ENCODE measurements at regions not wholly inside any gene's neighbourhood (a gene's known extent, or its start where the extent isn't known, plus 50 kb on each side); places are given as distances from the start of the nearest gene placed in this dataset.

- no peak for DNase-seq (ENCODE audit: low read depth in 4 of 4, low spot score in 1 of 4)
These were observed 299.9 kb upstream of the HABP2 start for GRCh38 chr10:113252650-113253618.

GRCh38 chr10:113259576-113260226, 293.2 kb upstream of the HABP2 start:
- no peak for DNase-seq (ENCODE audit: low read depth in 4 of 4, low spot score in 1 of 4)

- DNase-seq (ENCODE audit: low read depth in 4 of 4, low spot score in 1 of 4) = no peak
These were observed 291.7 kb upstream of the HABP2 start for GRCh38 chr10:113261161-113261560.

GRCh38 chr10:113261611-113262091, 291.2 kb upstream of the HABP2 start:
- DNase-seq (ENCODE audit: low read depth in 4 of 4, low spot score in 1 of 4) = no peak

GRCh38 chr10:113263056-113263455, 289.8 kb upstream of the HABP2 start:
- no peak for DNase-seq (ENCODE audit: low read depth in 4 of 4, low spot score in 1 of 4)

- DNase-seq (ENCODE audit: low read depth in 4 of 4, low spot score in 1 of 4) = no peak
These were observed 288.3 kb upstream of the HABP2 start for GRCh38 chr10:113264333-113265131.

GRCh38 chr10:113266147-113266546, 286.7 kb upstream of the HABP2 start:
- DNase-seq (ENCODE audit: low read depth in 4 of 4, low spot score in 1 of 4) = no peak

- DNase-seq (ENCODE audit: low read depth in 4 of 4, low spot score in 1 of 4) = no peak
These were observed 285.0 kb upstream of the HABP2 start for GRCh38 chr10:113267619-113268562.

GRCh38 chr10:113269333-113269732, 283.5 kb upstream of the HABP2 start:
- no peak for DNase-seq (ENCODE audit: low read depth in 4 of 4, low spot score in 1 of 4)

GRCh38 chr10:113272511-113272910, 280.3 kb upstream of the HABP2 start:
- DNase-seq (ENCODE audit: low read depth in 4 of 4, low spot score in 1 of 4) = no peak

- no peak for DNase-seq (ENCODE audit: low read depth in 4 of 4, low spot score in 1 of 4)
These were observed 279.4 kb upstream of the HABP2 start for GRCh38 chr10:113273181-113274163.

- no peak for DNase-seq (ENCODE audit: low read depth in 4 of 4, low spot score in 1 of 4)
These were observed 278.6 kb upstream of the HABP2 start for GRCh38 chr10:113274176-113274829.

GRCh38 chr10:113278221-113278620, 274.6 kb upstream of the HABP2 start:
- DNase-seq (ENCODE audit: low read depth in 4 of 4, low spot score in 1 of 4) = no peak

GRCh38 chr10:113278664-113279063, 274.2 kb upstream of the HABP2 start:
- DNase-seq (ENCODE audit: low read depth in 4 of 4, low spot score in 1 of 4) = no peak

- DNase-seq (ENCODE audit: low read depth in 4 of 4, low spot score in 1 of 4) = no peak
These were observed 273.6 kb upstream of the HABP2 start for GRCh38 chr10:113279262-113279661.

GRCh38 chr10:113282564-113282963, 270.3 kb upstream of the HABP2 start:
- no peak for DNase-seq (ENCODE audit: low read depth in 4 of 4, low spot score in 1 of 4)

GRCh38 chr10:113283189-113283588, 269.7 kb upstream of the HABP2 start:
- no peak for DNase-seq (ENCODE audit: low read depth in 4 of 4, low spot score in 1 of 4)

- no peak for DNase-seq (ENCODE audit: low read depth in 4 of 4, low spot score in 1 of 4)
These were observed 268.2 kb upstream of the HABP2 start for GRCh38 chr10:113284635-113285034.

GRCh38 chr10:113285305-113285704, 267.5 kb upstream of the HABP2 start:
- DNase-seq (ENCODE audit: low read depth in 4 of 4, low spot score in 1 of 4) = no peak
